NCI-H526 (cell line): ENCODE measurements at regions not wholly inside any gene's neighbourhood (a gene's known extent, or its start where the extent isn't known, plus 50 kb on each side); places are given as distances from the start of the nearest gene placed in this dataset.
A peak's percentile ranks its signal among the peaks of the same experiment; 100 is the strongest.

ENCODE experiments used
- DNase-seq, 2 experiments: peaks; one replicate each; lab custom pipeline; 2025; lab: John Stamatoyannopoulos, UW

DNA sequence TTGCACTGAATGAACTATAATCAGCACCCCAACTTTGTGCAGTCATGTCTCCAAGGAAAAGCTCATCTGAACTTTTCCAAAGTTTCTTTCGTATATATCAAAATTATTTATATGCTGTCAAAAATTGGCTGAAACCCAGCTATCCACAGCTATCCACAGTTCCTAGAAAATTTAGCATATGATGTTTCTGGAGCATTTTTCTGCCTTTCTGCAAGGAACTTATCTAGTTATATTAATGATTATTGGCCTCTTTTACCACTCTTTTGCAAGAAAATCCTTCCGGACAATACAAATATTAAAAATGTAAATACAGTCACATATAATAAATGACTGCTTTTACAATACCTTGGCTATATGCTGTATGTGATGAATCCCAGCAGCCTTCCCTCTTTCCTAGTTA, 270.2 kb downstream of the TMEM167A start:
- no peak for DNase-seq

DNA sequence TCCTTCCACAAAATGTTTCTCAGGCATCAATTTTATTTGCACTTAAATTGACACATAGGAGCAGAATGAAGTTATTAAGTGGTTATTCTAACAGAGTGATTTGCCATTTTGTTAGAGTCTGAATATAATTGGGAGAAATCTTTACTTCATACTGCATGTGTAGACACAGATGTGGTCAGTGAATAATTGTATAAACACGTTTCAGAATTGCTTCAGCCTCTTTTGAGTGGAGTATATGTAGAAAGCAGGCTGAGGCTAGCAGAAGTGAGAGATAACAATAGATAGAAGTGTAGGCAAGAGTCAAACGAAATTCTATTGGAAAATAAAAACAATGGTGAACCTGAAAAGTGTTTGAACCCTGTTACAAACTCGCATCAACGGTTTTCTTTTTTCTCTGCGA, 270.7 kb downstream of the TMEM167A start:
- DNase-seq = no peak

GRCh38 chr5:82804155-82804690, 273.0 kb downstream of the TMEM167A start:
- no peak for DNase-seq

- DNase-seq = peak; percentile 71 to 80
Measured at GRCh38 chr5:82802954-82803353, 274.2 kb downstream of the TMEM167A start.

DNA sequence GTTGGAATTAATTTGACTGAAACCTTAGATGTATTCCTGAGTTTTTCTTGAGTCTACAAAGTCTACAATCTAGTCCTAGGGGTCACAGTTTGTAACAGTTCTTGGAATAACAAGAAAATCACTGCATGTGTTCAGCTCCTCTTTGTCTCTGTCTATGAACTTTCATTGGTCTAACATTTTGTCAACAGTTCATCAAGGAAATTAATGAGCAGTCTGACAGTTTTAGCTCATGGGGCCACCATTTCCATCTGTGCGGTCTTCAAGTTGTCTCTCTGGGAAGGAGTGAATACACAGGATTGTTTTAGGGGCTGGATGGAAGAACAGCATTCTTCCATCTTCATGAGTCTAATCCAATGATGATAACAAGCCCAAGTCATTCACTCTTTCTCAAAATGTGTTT, 276.4 kb downstream of the TMEM167A start:
- DNase-seq = no peak

GRCh38 chr5:82799361-82800077, 277.7 kb downstream of the TMEM167A start:
- no peak for DNase-seq

DNA sequence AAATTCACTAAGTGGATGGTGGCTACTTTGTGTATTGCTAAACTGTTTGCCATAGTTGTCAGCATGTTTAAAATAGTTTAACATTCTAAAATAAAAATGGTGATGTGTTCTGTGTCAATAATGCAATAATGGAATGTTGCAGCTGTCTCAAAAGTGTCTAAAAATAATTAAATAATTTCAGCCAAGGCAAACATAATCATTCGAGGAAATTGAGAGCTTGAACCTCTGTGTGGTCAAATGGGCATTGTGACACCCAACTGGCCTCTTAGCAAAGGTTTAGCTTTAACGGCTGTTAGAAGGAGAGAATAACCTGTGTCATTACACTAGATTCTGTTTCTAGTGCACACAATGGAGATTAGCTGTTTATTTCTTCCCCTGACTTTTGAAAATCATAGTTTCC, 278.5 kb downstream of the TMEM167A start:
- no peak for DNase-seq

GRCh38 chr5:82796643-82797416, 280.4 kb downstream of the TMEM167A start:
- no peak for DNase-seq

GRCh38 chr5:82794876-82795275, 282.3 kb downstream of the TMEM167A start:
- DNase-seq = no peak

DNA sequence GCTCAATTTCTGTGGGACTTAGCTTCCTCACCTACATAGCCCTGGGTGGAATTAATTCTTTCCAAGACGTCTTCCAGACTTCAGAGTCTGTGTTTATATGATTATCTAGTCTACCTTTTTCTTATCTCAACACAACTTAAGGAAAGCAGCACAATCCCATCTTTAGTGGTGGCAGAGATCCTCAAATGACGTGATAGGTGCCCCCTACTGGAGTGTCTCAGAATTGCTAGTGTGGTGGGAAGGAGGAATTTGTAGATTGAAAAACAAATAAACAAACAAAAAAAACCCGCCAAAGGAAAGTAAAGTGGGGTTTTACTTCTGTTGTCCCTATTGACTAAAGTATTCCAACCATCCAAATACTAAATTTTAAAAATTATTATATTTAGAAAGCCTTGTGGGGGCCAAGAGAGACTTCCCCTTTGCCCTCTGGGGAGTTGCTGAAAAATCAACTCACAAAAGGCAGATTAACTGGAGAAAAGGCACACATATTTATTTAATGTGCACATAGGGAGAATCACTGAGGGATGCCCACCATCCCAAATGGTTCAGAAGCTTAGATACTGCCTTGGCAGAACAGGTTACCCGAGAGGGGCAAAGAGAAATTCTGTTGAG, 283.3 kb downstream of the TMEM167A start:
- peak in 1 of 2 experiments; percentile 8 for DNase-seq

GRCh38 chr5:82792096-82792495, 285.1 kb downstream of the TMEM167A start:
- DNase-seq = no peak

DNA sequence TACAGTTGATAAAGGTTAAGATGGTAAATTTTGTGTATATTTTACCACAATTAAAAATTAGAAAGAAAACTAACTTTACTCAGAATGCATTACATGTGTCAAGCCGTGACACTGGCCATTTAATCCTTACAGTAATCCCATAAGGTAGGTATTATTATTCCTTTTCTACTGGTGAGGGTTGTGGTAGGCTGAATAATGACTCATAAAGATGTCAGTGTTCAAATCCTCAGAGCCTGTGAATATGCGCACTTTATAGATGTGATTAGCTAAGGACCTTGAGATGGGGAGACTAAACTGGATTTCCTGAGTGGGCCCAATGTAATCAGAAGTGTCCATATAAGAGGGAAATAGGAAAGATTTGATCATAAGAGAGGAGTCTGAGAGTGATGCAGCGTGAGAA, 288.1 kb downstream of the TMEM167A start:
- DNase-seq = no peak

GRCh38 chr5:82786748-82787147, 290.4 kb downstream of the TMEM167A start:
- peak in 1 of 2 experiments; percentile 6 for DNase-seq

DNA sequence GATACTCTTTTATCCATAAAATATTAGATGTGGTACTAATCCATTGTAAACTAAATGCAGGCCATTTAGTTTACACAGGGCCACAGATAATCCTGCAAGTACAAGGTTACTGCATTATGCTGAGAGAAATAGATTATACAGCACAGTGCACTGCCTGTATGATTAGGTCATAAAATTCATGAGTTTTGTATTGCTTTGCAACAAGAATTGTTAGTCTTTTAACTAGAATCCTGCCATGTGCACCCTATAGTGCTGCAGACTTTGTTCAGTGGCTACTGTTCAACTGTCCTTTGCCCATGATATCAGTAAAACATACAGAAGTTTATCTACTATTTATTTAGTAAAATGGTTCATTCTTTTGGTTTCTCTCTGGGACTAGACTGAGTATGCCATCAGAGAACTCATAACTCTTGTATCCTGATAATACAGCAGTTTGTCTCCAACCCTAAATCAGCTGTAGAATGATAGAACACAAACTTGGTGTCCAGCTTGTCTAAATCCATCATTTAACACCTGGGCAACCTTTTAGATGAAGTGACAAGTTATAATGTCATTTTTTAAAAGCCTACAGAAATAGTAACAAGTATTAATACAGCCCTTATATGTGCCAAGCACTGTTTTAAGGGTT, 291.2 kb downstream of the TMEM167A start:
- peak; percentile 57 to 63 for DNase-seq

DNA sequence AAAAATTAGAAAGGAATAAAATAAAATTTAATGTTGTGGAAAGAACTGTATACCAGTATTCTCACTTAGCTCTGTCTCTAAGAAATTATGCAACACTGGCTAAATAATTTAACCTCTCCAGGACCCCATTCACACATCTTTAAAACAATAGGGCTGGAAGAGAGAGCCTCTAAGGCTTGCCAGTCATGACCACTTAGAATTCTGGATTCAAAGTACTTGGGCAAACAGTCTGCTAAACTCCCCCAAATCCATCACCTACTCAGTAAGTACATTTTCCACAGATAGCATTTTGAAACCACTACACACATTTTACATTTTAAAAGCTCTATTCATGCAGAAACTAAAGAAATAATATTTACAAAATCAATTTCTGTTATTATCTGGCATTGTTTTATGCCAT, 291.7 kb downstream of the TMEM167A start:
- DNase-seq = no peak

GRCh38 chr5:82784521-82784920, 292.7 kb downstream of the TMEM167A start:
- no peak for DNase-seq

DNA sequence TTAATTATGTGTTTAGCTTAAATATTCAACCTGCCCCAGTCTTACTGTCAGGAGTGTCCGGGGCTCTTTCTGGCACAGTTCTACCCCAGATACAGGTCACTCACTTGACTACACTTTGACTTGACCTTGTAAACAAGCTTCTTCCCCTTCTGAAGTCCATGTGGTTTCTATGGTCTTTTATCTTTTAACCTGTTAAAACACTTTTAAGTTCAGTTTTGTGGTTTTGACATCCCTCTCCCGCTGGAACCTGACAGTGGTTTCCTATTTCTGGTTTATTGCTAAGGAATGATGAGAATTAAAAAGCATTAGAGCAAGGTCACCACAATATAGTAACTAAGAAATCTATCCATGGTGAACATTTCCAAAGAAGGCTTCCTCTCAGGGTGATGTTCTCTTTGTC, 300.1 kb downstream of the TMEM167A start:
- DNase-seq = no peak

DNA sequence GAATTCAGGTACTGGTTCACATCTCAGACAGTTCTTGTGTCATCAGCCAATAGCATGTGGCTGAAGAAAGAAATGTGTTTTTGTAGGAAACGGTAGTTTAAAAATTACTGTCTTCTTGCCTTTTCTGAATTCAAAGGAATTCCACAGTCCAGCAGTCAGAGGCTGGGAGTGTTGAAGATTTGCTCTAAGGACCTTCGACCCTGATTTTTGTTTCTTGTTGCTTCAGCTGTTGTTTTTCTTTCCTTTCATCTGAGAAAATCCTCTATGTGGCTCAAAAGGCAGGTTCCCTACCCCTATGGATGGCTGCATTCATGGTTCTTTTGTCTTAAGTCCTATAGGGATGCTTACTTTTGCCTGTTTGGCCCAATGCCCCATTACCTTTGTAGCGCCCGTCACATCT, 304.9 kb downstream of the TMEM167A start:
- no peak for DNase-seq

DNA sequence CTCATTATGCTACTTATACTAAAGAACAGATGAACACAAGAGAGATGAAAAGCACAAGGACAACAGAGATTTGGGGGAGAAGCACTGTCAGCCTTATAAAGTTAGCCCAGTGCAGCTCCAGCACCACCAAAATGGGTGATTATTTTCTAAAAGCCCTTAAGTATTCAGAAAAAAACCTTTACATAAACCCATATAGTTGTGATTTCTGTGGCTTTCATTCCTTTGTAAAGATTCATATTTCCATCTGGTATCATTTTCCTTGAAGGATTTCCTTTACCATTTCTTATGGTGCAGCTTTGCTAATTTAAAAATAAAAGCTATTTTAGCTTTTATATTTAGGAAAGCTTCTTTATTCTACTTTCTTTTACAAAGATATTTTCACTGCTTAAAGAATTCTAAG, 311.0 kb downstream of the TMEM167A start:
- DNase-seq = no peak

DNA sequence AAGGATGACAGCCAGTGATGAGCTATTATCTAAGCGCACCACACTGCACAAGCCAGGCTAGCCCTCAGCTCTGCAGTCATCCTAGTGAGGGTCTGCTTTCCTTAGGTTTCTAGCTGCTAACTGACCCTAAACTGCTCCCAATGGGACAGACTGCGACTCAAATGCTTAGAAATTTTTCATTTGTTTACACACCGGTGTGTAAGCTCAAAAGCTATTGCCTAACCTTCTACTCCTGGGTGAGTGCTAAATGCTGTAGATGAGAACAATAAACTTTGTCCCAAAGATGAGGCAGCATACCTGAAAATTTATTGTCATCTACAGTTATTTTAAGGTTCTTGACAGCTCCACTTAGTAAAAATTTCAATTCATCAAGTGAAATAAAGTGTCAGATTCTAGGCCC, 311.4 kb downstream of the TMEM167A start:
- no peak for DNase-seq

- no peak for DNase-seq
Measured at GRCh38 chr5:82760856-82761255, 316.3 kb downstream of the TMEM167A start.

- no peak for DNase-seq
Measured at GRCh38 chr5:82758881-82759280, 318.3 kb downstream of the TMEM167A start.
